GM21619 (cell line): ENCODE measurements at regions not wholly inside any gene's neighbourhood (a gene's known extent, or its start where the extent isn't known, plus 50 kb on each side); places are given as distances from the start of the nearest gene placed in this dataset.
A peak's percentile ranks its signal among the peaks of the same experiment; 100 is the strongest.

Experiments
- ATAC-seq: cut with Tn5 transposase; IDR thresholded peaks from one replicate; pipeline ENCODE4 v1.9.1; 2021; ENCODE audit not compliant: unreplicated experiment

DNA sequence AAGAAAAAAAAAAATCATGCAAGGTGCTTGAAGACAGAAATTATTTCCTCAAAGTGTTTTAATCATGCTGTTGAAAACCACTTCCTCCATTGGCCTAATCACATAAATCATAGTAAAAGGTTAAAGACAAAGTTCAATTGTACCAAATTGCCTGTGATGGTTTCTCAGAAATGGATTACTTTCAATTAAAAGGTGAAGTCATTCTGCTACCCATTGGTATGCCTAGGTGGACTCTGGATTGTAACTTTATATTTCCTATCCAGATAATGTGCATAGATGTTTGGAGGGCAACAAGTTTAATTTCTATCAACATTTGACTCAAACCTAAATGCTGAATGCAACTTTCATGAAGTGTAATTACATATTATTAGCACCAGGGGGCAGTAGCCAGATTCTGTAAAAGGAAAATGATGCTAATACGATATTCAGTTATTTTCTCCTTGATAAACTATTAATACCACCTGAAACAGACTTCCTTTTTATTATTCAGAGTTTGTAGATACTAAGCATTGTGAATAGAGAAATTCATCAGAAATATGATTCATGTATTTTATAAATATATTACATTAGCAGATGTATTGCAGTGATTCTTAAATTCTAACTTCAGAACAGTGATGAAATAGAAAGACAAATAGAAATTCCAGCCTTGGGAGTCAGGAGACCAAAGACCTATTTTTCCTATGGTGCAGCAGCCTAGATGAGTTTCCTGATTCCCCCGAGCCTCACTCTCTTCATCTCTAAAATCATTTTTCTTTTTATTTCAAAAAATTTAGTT, 148.2 kb downstream of the CAAP1 start:
- ATAC-seq, result no peak

DNA sequence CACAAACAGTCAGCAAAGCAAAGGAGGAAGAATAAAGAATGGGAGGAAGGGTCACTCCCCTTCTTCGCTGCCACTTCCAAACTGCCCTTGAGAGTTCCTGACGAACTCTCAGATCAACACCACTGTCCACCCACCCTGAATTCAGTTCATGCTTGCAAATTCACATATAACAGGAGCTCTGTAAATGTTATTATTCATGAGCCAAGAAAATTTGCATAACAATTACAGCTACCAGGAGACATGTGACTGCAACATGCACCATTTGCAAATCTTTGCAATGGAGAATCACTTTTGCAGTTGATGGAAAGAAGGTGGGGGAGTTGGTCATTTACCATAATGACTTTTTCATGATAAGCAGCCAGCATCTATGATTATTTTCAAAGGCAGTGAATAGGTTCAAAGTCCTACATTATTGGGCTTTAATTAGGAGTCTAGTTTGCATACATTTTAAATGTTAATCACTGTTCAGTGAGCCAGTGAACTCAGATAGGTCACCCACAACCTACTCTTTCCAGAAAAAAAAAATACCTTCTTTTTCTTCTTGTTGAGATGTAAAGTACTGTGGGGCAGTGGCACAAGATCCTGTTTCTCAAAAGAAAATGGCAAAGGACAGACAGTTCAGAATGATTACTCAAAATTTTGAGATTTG, 149.7 kb downstream of the CAAP1 start:
- no peak for ATAC-seq

DNA sequence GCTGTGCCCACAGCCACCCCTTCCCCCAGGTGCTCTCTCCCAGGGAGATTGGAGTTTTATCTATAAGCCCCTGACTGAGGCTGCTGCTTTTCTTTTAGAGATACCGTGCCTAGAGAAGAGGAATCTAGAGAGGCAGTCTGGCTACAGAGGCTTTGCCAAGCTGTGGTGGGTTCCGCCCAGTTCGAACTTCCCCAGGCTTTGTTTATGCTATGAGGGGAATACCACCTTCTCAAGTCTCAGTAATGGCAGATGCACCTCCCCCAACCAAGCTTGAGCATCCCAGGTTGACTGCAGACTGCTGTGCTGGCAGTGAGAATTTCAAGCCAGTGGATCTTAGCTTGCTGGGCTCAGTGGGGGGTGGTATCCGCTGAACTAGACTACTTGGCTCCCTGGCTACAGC, 157.4 kb downstream of the CAAP1 start:
- no peak for ATAC-seq

DNA sequence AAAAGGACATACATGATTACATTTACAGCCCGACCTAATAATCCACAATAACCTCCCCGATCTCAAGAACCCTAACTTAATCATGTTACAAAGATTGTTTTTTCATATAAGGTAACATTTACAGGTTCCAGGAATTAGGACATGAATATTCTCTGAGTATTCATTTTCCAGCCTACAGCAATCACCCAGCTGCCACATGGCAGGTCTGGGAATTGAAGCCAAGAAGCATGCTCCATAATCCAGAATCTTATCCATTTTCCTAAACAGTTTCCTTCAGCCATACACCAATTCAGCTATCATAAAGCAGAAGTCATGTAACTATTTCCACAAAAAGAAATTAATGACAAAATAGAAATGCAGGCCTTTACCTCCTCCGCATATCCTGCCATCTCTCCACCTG, 163.4 kb downstream of the CAAP1 start:
- ATAC-seq, result no peak

DNA sequence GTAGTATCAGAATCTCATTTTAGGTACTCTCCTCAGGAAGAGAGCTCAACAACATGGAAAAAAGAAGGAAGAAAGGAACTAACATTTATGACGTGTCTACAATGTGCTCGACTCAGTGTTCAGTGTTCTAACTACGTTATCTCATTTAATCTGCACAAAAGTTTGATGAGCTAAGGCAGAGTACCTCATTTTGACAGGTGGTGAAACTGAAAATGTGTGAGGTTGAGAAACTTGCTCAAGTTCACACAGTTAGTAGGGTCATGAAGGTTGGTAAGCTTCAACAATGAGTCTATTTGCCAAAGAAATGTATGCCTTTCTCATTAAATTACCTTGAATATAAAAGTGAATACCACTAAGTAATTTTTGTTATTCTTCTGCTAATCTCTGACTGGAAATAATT, 165.1 kb downstream of the CAAP1 start:
- no peak for ATAC-seq

DNA sequence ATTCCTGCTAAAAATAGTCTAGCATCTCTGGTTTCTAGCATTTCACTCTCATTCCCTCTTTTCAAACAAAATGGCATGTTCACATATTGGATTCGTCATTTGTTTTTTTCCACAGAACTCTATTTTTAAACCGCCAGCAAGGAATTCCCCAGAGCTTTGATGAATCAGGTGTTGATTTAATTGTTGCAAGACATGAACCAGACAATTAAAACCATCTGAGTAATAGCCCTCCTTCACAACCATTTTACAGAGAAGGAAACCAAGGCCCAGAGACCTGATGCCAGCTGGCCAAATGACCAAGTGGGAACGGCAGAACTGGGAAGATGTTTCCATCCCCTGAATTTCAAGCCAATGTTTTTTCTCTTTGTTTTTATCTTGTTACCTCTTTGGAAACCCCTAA, 167.0 kb downstream of the CAAP1 start:
- ATAC-seq, result no peak

DNA sequence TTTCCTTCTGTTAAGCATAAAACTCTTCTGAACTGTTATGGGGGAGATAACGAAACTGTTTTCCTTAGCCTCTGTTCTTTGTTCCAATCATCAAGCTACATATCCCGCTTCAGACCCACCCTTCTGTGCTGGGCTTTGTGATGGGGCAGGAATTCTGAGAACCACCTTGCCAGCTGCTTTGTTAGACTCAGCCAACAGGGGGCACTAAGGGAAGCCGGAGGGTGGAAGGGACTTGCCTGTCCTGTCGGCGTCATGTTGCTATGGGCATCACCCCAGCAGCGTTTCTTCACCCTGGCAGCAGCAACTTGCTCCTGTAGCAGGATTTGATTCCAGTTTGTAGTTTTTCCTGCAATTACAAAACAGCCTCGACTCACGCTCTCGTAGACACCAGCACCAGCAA, 169.1 kb downstream of the CAAP1 start:
- ATAC-seq, result peak; percentile 67

DNA sequence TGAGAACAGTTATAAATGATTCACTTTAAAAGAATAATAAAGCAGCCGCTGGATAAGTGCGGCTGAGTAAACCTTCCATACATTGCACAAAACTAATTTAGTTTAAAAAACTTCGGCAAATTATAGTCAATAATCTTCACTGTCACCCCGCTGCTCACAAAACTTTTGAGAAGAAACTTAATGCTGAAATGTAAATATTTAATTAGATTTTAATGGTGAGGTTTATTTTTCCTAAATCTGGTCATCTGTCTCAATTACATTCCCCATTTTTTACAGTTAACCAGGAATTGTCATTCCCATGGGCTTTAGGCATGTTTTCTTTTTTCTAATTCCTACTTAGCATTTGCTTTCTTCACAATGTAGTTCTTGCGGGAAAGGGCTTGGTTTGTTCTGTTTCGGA, 169.8 kb downstream of the CAAP1 start:
- no peak for ATAC-seq

DNA sequence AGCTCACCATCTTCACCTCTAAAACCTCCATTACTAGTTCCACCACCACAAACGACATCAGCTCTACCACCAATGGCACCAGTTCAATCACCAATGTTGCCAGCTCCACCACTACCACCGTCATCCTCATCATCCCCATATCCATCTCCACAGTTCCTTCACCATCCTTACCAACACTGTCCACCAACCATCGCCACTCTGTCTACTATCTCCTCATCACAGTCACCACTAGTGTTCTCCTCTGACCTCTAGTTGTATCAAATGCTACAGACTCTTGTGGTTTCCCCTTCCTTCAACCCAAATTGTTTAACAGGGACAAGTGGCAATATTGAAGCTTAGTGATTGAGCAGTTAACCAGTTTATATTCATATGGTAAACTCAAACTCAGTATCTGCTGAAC, 182.6 kb downstream of the CAAP1 start:
- ATAC-seq, result no peak

DNA sequence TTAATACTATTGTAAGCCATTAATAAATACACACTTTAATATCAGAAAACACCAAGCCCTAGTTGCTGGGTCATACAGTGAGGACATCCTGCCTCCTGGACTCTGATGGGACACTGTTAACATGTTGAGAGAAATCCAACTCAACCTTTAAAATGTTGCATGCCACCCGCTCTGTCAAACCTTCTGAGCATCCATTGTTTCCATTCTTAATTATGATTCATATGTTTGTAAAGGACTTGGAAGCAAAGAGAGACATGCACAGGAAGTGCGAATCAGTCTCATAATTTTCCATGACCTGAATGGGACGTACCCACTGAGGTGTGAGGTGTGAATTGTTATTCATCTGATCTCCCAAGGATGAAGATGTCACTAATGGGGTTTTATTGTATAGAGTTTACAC, 186.4 kb downstream of the CAAP1 start:
- no peak for ATAC-seq

DNA sequence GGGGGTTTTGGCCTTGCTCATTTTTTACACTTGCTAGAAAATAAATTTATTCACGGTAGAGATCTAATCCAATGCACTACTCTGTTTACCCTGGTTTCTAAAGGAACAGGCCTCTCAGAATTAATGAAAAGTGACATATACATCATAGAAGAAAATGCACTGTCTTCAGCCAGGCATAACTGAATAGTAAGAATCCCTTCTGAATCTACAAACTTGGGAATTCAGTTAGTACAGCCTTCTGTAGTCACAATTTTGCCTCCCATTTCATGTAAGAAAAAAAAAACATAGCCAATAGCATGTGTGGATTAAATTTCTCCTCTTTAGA, 197.3 kb downstream of the CAAP1 start:
- no peak for ATAC-seq

DNA sequence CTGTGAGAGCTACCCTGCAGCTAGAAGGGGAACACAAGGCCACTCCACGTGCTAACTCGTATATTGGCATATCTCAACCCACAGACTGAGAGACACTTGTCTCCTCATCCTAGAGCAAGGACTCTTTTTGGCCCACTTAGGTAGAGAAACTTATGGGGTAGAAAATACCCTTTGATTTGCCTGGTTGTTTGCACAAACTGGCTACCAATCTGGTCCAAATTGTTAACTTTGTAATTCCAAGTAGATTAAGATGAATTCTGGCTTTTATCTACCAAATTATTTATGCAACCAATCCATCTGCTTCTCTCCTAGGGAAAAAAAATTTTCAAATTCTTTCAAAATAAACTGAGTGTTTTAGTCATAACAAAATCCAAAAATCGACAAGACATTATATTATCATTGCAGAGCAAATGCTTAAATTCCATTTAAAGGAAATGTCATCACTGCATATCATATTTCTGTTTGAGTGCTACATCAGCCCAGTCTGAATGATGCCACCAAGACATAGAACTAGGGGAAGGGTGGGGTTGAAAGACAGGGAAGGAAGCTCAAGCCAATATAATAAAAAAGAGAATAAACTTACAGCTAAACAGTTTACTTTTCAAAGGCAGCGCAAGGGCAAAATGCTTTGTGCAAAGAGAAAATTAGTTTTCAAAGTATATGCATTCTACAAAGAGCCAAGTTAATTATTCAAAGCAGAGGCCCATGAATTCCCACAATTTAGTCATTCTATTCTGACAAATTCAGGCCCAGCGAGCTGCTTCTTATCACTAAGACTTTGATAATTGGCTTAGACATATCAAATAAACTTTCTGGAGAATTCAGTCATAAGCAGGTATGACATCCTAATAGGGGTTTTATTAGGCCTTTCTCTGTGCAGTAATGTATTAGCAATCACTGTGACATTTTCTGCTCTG, 198.0 kb downstream of the CAAP1 start:
- no peak for ATAC-seq

DNA sequence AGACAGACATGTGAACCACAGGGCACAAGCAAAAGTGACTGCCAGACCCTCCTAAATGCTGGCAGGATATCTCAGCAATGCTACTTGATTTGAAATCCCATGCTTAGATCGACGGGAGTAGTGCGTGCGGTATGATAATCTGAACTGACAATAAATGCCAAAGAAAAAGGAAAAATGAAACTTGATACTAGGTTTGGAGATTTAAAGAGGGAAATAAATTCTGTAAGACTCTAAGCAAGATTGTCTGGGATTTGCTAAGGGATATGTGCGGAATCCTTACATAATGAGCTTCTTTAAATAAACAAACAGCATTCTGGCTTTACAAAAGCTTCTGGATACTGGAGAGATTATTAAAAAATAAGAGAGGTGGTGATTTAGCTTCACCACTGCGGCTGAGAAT, 203.6 kb downstream of the CAAP1 start:
- ATAC-seq, result no peak

DNA sequence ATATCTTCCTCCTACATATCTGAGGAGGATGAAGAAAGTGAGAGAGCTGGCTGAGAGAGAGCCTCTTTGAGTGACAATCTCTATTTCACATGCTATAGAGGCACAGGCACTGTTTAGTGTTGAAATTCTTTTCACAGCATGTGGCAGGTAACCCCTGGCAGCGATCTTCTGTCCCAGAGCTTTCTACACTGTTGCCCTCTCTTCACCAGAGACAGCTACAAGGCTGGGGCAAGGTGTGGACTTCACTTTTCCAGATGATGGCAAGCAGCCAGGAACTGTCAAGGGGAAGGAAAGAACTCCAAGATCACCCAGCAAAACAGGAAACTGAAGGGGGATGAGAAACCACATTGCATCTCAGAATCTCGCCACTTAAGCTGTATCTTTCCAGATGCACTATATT, 205.2 kb downstream of the CAAP1 start:
- no peak for ATAC-seq

DNA sequence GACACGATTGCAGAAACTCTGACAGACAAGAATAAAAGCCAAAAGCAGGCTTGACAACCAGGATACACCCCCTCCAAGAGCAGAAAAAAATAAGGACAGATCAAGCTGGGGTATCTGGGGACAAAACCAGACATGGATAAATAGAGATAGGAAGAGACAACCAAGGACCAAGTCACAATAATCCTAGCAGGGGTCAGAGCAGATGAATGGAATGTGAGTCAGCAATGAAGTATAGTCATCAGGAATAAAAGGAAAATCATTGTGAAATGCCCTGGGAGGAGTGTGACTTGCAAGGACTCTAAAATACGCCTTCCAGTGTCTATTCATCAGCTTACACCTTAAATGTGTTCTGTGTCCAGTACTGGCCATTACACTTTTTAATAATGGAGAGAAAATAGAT, 206.8 kb downstream of the CAAP1 start:
- ATAC-seq, result no peak

DNA sequence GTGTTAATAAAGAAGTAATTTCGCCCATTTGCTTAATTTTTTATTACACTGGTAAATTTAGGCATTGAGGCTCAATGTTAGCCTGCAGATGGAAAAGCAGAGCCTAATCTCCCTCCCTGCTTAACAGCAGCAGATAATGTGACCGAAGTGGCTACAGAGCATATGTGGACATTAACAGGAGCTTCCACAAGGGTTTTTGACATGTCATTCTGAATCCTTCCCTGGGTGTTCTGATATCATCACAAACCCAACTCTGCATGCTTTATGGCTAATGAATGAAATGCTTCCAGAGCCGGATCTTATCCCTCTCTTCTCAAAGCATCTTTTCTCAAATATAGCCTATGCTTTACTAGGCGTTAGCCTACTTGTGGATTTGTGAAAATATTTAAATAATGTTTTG, 208.6 kb downstream of the CAAP1 start:
- no peak for ATAC-seq

DNA sequence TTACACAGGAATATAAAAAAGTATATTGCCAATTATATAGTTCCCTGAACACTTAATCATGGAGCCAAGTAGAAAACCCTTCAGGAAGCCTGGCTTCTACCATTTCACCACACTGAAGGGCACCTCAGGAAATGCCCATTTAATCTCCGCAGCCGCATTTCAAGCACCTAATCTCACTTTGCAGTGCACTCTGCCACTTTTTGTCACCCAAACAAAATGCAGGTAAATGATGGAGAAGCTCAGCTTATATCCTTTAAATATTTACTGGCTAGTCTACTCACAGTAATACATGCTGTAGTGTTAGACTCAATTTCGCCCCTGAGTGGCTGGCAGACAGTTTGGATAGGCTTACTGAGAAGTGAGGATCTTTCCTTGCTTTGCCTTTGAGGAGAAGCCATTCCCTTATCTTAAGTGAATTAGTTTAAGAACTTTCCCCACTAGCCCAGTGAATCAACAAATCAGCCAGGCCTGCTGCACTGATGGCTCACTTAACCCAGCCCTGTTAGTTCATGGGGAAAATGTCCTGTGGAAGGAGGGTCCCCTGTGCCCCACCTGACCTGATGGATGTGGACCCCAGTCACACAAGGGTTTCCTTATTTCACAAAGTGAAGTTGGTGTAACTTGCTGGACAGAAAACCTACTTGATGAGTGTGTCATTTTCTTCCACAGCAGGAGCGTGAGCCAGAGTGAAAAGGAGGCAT, 209.7 kb downstream of the CAAP1 start:
- no peak for ATAC-seq

DNA sequence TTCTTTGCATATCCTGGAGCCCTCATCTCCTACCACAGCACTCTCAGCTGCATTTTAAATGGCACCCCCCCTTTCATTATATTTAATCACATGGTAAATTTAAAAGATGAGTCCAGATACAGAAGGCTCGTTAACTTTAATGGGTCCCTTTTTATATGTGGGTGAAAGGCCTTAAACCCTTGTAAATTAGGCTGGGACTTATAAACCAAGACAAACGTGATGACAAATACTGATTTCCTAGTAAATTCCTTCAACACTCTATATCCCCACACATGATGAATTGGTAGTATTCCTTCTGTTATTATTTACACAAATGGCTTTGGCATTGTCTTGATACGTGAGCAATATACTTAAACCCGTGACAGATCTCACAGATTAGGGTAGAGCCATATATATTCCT, 210.6 kb downstream of the CAAP1 start:
- no peak for ATAC-seq

DNA sequence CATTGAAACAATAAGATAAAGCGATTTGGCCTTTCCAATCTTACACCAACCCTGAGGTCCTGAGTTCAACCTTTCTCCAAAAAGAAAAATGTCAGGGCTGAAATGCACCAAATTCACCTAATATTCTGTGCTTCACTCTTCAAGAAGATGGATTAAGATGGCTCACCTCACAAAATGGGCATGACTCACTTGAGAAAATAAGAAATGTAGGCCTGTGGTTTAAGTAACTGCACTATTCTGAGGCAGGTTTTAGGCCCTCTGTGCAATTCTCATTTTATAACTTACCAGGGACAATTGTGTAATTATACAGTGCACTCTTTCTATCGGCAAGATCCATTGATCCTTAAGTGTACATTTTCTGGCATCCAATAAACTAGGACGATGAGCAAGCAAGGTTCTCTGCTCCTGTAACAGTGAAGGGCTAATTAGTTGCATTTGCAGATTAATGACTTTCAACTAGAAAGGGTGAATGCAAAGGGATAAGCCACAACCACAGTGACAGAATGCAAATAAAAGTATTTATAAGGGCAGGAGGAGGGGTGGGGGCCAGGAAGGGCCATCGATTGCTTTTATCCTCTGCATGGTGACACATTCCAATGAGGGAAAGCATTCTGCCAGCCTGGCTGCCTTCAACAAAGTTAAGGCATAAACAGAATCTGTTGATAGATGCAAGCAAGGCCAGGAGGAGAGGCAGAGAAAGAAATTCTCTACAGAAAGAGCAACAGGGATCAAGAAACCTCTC, 214.5 kb downstream of the CAAP1 start:
- ATAC-seq, result no peak

DNA sequence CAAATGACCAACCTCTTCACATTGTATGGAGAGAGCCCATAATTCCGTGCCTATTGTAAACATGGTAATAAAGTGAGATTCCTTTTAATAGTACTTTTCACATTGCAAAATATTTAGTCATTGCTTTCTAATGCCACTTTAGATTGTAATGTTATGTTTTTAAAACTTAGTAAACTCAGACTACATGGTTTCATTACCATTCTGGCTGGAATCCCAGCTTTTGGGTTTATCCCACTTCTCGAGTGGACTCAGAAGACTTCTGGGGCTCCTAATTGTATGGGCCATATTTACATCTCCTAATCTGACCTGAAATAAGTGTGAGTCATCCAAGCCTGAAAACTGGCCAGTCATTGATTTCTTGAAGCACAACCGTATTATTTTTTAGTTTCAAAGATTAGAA, 217.6 kb downstream of the CAAP1 start:
- ATAC-seq, result no peak

DNA sequence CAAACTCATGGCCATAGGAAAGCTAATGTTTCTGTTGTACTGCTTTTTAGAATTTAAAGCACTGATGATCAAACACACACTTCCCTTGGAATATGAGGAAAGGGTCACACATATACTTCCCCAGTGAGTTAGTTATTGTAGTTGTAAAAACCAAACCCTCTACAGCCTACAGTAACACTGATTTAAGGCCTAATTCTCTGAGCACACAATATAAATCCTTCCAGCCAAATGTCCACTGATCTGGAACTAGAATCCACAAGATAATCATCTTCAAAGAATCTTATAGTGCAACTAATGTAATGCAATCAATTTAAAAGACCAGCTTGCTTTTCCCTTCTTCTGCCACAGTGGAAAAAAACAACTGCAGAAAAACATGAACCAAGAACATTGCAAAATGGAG, 219.3 kb downstream of the CAAP1 start:
- ATAC-seq, result no peak
